ENCODE measurements at regions not wholly inside any gene's neighbourhood (a gene's known extent, or its start where the extent isn't known, plus 50 kb on each side); places are given as distances from the start of the nearest gene placed in this dataset.
A peak's percentile ranks its signal among the peaks of the same experiment; 100 is the strongest.

DNA sequence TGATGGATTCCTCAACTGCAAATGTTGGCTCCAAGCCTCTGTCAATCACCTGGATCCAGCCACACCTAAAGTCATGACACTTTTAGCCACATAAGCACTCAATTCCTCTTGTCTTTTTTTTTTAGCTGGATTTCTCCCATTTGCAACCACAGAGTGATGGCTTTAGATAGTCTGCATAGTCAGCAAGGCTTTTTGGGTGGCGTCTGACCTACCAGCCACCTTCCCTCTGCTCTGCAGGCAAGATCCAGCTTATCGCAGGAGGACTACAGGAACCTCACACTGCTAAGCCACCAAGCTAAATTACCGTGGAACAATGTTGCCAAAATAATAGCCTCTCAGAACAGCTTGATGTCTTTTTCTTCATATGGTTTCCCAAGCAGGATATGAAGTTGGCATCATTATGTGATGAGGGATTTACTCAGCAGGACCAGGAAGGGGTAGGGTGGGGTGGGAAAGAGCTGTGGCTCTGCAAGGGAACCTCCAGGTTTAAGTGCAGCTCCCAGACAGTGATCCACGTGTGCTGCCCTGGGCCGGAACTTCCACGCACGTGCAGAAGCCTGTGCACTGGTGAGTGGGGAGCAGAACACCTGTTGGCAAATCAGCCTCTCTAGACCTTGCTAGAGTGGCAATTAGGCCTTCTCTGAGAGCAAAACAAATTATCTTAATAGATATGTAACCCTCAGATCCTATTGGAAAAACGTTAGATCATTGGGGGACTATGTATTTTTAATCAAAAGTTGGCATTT is 170.6 kb upstream of the NCK2 start:
- peaks cover 0 to 15% (median 5%) of the 10 kb centered on the region in 10 experiments; a peak in 9 of 20 replicates for H3K4me1 ChIP-seq

GRCh38 chr2:105573490-105573889 is 171.2 kb upstream of the NCK2 start:
- no peaks in the 10 kb centered on the region for H3K9me3 ChIP-seq (replicated peaks in 1 of 11)
- no peak overlapping the region for H3K9ac ChIP-seq
- no peaks in the 10 kb centered on the region for H3K27me3 ChIP-seq
- H3K4me2 ChIP-seq, result no peak overlapping the region
- no peak overlapping the region for H3K27ac ChIP-seq
- H3K4me3 ChIP-seq, result no peak overlapping the region
- H4K20me1 ChIP-seq, result no peaks in the 10 kb centered on the region
- H3K4me1 ChIP-seq, result peaks cover 0 to 15% (median 5%) of the 10 kb centered on the region in 10 experiments; a peak in 9 of 20 replicates
- no peaks in the 10 kb centered on the region for H3K36me3 ChIP-seq
- TF ChIP-seq Cebpa-rat (IDR thresholded peaks at IDR 0.05), result no peak

More for the DNA sequence above, 170.6 kb upstream of the NCK2 start:
- Histone ChIP-seq H3K4me3 (no peak overlapping the region), H3K36me3 (no peaks in the 10 kb centered on the region), H3K27ac (no peak overlapping the region), H3K27me3 (no peaks in the 10 kb centered on the region), H3K4me2 (no peak overlapping the region), H3K9me3 (replicated peaks in 1 of 11) (no peaks in the 10 kb centered on the region), H3K9ac (no peak overlapping the region), H4K20me1 (no peaks in the 10 kb centered on the region)
- no peak for TF ChIP-seq Cebpa-rat (IDR thresholded peaks at IDR 0.05)

GRCh38 chr2:105571445-105571987 is 172.7 kb upstream of the FHL2 start:
- Histone ChIP-seq H3K36me3 (no peaks in the 10 kb centered on the region), H3K4me3 (no peak overlapping the region), H3K27me3 (no peaks in the 10 kb centered on the region), H3K9ac (no peak overlapping the region), H3K4me1 (peaks cover 0 to 10% (median 1%) of the 10 kb centered on the region in 10 experiments; a peak in 9 of 20 replicates), H4K20me1 (no peaks in the 10 kb centered on the region), H3K27ac (no peak overlapping the region), H3K9me3 (replicated peaks in 1 of 11) (no peaks in the 10 kb centered on the region), H3K4me2 (peak overlapping the region in 5 of 11 experiments; percentile 3 to 41 (median 39); a peak in 6 of 22 replicates)
- TF ChIP-seq Cebpa-rat (IDR thresholded peaks at IDR 0.05), result no peak

DNA sequence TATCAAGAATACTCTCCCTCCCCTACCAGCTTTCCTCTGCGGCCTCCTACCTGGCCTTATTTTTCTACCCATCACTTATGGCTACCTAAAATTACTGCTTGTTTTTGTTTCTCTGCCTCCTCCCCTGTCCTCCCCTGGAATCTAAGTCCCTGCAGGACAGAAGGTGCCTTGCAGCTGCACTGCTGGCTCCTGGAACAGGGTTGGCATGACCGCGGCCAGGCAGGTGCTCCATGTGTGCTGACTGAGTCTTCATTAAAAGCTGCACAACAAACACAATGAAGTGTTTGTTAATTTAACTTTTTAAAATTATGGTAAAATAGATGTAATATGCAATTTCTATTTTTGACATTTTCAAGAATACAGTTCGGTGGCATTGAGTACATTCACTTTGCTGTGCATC is 171.9 kb upstream of the FHL2 start:
- Histone ChIP-seq H3K36me3 (no peaks in the 10 kb centered on the region), H4K20me1 (no peaks in the 10 kb centered on the region), H3K27ac (no peak overlapping the region), H3K4me1 (peaks cover 0 to 9% (median 0%) of the 10 kb centered on the region in 10 experiments; a peak in 8 of 20 replicates), H3K9me3 (replicated peaks in 1 of 11) (no peaks in the 10 kb centered on the region), H3K4me2 (no peak overlapping the region), H3K4me3 (no peak overlapping the region), H3K27me3 (no peaks in the 10 kb centered on the region), H3K9ac (no peak overlapping the region)
- TF ChIP-seq Cebpa-rat (IDR thresholded peaks at IDR 0.05), result no peak

DNA sequence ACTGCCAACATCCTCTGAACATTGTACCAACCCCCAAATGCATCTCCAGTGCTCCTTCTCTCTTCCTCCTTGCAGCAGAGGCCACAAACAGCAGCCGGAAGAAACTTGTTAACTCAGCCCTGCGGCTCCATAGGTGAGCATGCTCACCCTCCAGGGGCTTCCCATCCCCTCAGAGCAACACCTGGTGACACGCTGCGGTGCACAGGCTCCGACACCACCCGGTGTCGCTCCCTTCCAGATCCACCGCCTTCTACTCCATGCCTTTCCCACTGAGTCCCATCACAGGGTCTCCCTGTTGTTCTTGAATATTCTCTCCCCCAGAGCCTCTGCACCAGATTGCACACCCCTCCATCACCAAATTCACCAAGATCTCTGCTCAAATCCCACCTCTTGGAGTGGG is 171.5 kb upstream of the FHL2 start:
- no peak overlapping the region for H3K27ac ChIP-seq
- H4K20me1 ChIP-seq, result no peaks in the 10 kb centered on the region
- H3K4me1 ChIP-seq, result peaks cover 0 to 9% (median 0%) of the 10 kb centered on the region in 10 experiments; a peak in 8 of 20 replicates
- no peak overlapping the region for H3K9ac ChIP-seq
- H3K27me3 ChIP-seq, result no peaks in the 10 kb centered on the region
- H3K4me3 ChIP-seq, result no peak overlapping the region
- no peak for TF ChIP-seq Cebpa-rat (IDR thresholded peaks at IDR 0.05)
- no peak overlapping the region for H3K4me2 ChIP-seq
- no peaks in the 10 kb centered on the region for H3K9me3 ChIP-seq (replicated peaks in 1 of 11)
- no peaks in the 10 kb centered on the region for H3K36me3 ChIP-seq

GRCh38 chr2:105569606-105570005 is 170.8 kb upstream of the FHL2 start:
- Histone ChIP-seq H3K27ac (no peak overlapping the region), H3K9ac (no peak overlapping the region), H3K27me3 (no peaks in the 10 kb centered on the region), H3K4me2 (no peak overlapping the region), H3K4me3 (no peak overlapping the region), H4K20me1 (no peaks in the 10 kb centered on the region), H3K36me3 (no peaks in the 10 kb centered on the region), H3K4me1 (peaks cover 0 to 9% (median 0%) of the 10 kb centered on the region in 10 experiments; a peak in 8 of 20 replicates), H3K9me3 (replicated peaks in 1 of 11) (no peaks in the 10 kb centered on the region)
- TF ChIP-seq Cebpa-rat (IDR thresholded peaks at IDR 0.05), result no peak

DNA sequence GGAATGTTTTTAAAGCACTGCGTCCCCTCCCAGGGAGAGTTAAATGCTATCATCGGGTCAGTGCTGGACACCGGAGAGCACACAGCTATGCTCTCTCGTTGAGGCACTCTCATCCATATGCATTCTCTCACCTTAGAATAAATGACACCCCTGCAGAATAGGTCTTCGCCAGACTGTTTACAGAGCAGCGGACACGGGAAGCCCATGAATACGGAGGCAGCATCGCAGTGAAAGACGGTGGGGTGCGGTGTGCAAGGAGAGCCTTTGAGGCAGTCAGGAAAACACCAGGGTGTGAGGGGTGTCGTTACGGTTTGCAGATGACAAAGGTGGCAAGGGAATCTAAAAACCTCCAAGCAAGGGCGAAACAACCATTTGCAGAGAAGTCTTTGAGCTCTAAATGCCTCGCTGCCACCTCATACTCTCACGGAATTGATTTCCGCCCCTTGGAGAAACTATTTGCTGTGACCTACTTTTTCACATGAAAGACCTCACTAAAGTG is 169.2 kb upstream of the FHL2 start:
- H3K36me3 ChIP-seq, result no peaks in the 10 kb centered on the region
- H3K9me3 ChIP-seq (replicated peaks in 1 of 11), result no peaks in the 10 kb centered on the region
- no peak overlapping the region for H3K27ac ChIP-seq
- no peak for TF ChIP-seq Cebpa-rat (IDR thresholded peaks at IDR 0.05)
- no peaks in the 10 kb centered on the region for H3K27me3 ChIP-seq
- no peaks in the 10 kb centered on the region for H4K20me1 ChIP-seq
- H3K4me1 ChIP-seq, result peaks cover 0 to 9% (median 0%) of the 10 kb centered on the region in 10 experiments; a peak in 8 of 20 replicates
- no peak overlapping the region for H3K4me3 ChIP-seq
- no peak overlapping the region for H3K9ac ChIP-seq
- H3K4me2 ChIP-seq, result no peak overlapping the region

DNA sequence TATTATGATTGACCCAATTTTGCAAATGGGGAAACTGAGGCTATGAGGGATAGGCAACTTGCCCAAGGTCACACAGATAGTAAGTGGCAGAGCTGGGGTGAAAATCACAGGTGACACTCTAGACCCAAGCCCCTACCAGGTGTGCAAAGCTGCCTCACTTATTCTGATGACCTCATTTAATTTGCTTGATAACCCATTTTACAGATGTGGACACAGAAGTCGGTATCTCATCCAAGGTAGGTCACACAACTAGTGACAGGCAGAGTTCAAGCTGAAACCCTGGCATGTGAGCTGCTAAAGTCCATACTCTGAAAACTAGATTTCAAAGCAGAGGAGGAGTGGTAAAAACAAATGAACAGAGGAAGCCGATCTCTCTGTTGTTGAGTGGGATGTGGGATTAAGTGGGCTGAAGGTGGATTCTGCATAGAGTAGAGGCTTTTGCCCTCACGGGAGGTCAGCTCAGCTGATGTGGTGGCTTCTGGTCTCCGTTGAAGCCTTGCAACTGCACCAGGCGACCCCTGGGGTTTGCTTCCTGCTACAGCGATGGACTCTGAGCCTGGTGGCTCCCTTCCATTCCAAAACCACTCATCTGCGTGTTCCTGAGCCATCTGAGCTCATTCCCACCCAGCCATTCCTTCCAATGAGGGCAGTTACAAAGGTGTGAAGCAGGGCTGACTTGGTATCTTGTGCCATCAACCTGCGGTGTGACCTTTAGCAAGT is 164.3 kb upstream of the FHL2 start:
- Histone ChIP-seq H3K27me3 (no peaks in the 10 kb centered on the region), H4K20me1 (no peaks in the 10 kb centered on the region)

DNA sequence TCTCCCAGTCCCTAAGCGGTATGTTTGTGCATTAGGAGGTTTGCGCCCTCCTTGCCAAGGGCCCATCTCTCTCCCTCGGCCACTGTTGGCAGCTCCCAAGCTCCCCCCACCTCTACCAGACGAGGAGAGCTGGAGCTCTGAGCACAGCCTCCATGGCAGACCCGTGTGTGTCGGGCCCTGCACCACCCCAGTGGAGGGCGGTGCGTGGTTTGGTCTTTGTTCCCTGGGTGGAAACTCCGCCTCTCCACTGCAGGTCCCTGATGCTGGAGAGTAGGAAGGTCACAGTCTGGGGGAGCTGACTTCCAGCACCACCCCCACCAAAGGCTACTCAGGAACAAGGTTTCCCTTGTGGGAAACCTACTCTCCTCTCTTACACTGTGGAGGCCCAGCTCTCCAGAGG is 162.6 kb upstream of the FHL2 start:
- Histone ChIP-seq H3K9ac (no peak overlapping the region), H3K36me3 (no peaks in the 10 kb centered on the region), H3K4me1 (peaks cover 0 to 5% (median 0%) of the 10 kb centered on the region in 10 experiments; a peak in 3 of 20 replicates), H3K27ac (no peak overlapping the region), H3K4me3 (no peak overlapping the region), H3K27me3 (no peaks in the 10 kb centered on the region), H4K20me1 (no peaks in the 10 kb centered on the region), H3K9me3 (replicated peaks in 1 of 11) (no peaks in the 10 kb centered on the region), H3K4me2 (no peak overlapping the region)
- TF ChIP-seq Cebpa-rat (IDR thresholded peaks at IDR 0.05), result no peak

More for the DNA sequence above, 164.3 kb upstream of the FHL2 start:
- Histone ChIP-seq H3K4me2 (no peak overlapping the region), H3K36me3 (no peaks in the 10 kb centered on the region), H3K27ac (no peak overlapping the region), H3K4me3 (no peak overlapping the region), H3K9ac (no peak overlapping the region), H3K4me1 (no peaks in the 10 kb centered on the region; a peak in 1 of 20 replicates), H3K9me3 (replicated peaks in 1 of 11) (no peaks in the 10 kb centered on the region)
- TF ChIP-seq Cebpa-rat (IDR thresholded peaks at IDR 0.05), result no peak

Measured in BLaER1 treated with 17β-estradiol and CSF1 and Interleukin-3, amounts not matched to agents 10 nM and 100 nM (cell line).